ENCODE measurements at regions not wholly inside any gene's neighbourhood (a gene's known extent, or its start where the extent isn't known, plus 50 kb on each side); places are given as distances from the start of the nearest gene placed in this dataset.
A peak's percentile ranks its signal among the peaks of the same experiment; 100 is the strongest.

- DNase-seq, result no peak
These were observed 58.6 kb downstream of the LIG4 start for GRCh38 chr13:108156749-108157148.

- DNase-seq, result peak; percentile 51 to 56
These were observed 59.9 kb downstream of the LIG4 start for GRCh38 chr13:108155185-108156106.

GRCh38 chr13:108154421-108154858 lies 60.9 kb downstream of the LIG4 start:
- DNase-seq, result no peak

GRCh38 chr13:108146642-108147041 lies 68.7 kb downstream of the LIG4 start:
- DNase-seq, result no peak

- no peak for DNase-seq
These were observed 72.5 kb downstream of the LIG4 start for GRCh38 chr13:108142702-108143436.

- no peak for DNase-seq
These were observed 78.2 kb downstream of the LIG4 start for GRCh38 chr13:108137176-108137575.

- no peak for DNase-seq
These were observed 87.9 kb downstream of the LIG4 start for GRCh38 chr13:108127406-108127805.

- no peak for DNase-seq
These were observed 89.3 kb downstream of the LIG4 start for GRCh38 chr13:108126056-108126455.

GRCh38 chr13:108121406-108121805 lies 93.9 kb downstream of the LIG4 start:
- no peak for DNase-seq

GRCh38 chr13:108120856-108121255 lies 94.5 kb downstream of the LIG4 start:
- no peak for DNase-seq

GRCh38 chr13:108120302-108120701 lies 95.0 kb downstream of the LIG4 start:
- DNase-seq, result no peak

GRCh38 chr13:108115738-108116137 lies 99.6 kb downstream of the LIG4 start:
- DNase-seq, result no peak

GRCh38 chr13:108113407-108113806 lies 101.9 kb downstream of the LIG4 start:
- DNase-seq, result no peak

GRCh38 chr13:108104736-108105135 lies 110.6 kb downstream of the LIG4 start:
- DNase-seq, result no peak

GRCh38 chr13:108102771-108103170 lies 112.6 kb downstream of the LIG4 start:
- no peak for DNase-seq

- no peak for DNase-seq
These were observed 118.9 kb downstream of the LIG4 start for GRCh38 chr13:108096301-108096915.

GRCh38 chr13:108095036-108095435 lies 120.3 kb downstream of the LIG4 start:
- DNase-seq, result no peak

- DNase-seq, result no peak
These were observed 121.7 kb downstream of the LIG4 start for GRCh38 chr13:108093616-108094015.

GRCh38 chr13:108087810-108088209 lies 127.5 kb downstream of the LIG4 start:
- DNase-seq, result no peak

GRCh38 chr13:108086678-108087077 lies 128.7 kb downstream of the LIG4 start:
- DNase-seq, result no peak

GRCh38 chr13:108084840-108085239 lies 130.5 kb downstream of the LIG4 start:
- DNase-seq, result no peak

- DNase-seq, result no peak
These were observed 132.3 kb downstream of the LIG4 start for GRCh38 chr13:108083056-108083455.

GRCh38 chr13:108082481-108082880 lies 132.9 kb downstream of the LIG4 start:
- DNase-seq, result no peak

- no peak for DNase-seq
These were observed 138.1 kb downstream of the LIG4 start for GRCh38 chr13:108077284-108077683.
